NCI-H1417 (cell line): ENCODE measurements at regions not wholly inside any gene's neighbourhood (a gene's known extent, or its start where the extent isn't known, plus 50 kb on each side); places are given as distances from the start of the nearest gene placed in this dataset.
A peak's percentile ranks its signal among the peaks of the same experiment; 100 is the strongest.
"Not testable (repeated sequence)": the region's sequence is repeated elsewhere in the genome, so short reads cannot be mapped to it uniquely, and the experiment has no call there.

Experiments
- DNase-seq, 3 experiments: peaks; one replicate each; lab custom pipeline; 2025; lab: John Stamatoyannopoulos, UW

DNA sequence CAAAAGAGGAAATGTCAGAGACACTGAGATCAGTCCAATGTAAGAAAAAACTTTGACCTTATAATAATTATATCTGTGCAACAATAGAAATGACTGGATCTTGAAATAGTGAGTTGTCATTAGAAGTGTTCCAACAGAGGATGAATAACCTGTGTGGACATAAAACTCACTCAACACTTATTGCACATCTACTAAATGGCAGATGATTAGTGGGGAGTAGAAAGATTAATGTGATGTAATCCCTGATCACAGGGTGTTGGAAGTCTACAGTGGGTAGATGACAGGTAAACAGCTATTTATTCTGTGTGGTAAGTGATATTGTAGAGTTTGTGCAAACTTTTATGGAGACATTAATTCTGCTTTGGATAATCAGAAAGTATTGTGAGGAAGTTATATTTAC lies 177.3 kb upstream of the HMHB1 start:
- no peak for DNase-seq

- no peak for DNase-seq
These were observed 181.9 kb upstream of the HMHB1 start for GRCh38 chr5:143629871-143630659.

- not testable (repeated sequence) for DNase-seq
These were observed 186.9 kb upstream of the HMHB1 start for GRCh38 chr5:143625048-143625447.

DNA sequence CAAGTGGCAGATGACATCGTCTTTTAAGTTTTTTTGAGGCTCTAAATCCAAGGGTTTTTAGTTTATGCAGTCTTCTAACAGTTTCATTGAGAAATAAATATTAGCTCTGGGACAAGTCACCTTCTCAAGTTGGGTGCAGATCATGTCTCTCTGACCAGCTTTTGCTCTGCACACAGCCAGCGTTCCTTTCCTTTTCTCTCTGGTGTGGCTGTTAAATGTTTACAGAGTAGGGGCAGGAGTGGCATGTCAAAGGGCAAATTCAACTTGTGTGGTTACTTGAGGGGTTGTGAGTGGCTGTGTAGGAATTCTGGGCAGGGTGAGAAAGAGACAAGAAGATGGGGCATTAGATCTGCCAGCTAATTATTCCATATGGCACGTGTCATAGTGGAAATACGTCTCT lies 187.5 kb upstream of the HMHB1 start:
- DNase-seq: no peak

DNA sequence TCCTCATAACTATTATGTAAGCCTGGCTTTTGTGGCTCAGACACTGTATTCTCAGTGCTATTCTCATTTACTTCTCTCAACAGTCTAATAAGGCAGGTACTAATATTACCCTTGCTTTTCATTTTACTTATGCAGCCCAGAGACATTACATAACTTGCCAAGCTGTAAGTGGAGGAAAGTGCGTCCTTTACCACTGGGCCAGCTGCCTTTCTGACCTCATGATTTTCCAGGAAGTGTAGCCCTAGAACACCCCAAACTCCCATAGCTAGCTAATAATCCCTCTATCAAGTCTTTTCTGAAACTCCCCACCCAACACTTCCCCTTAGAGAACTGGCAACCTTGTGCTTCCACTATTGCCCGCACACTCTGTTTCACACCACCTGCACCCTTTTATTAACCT lies 192.9 kb upstream of the HMHB1 start:
- DNase-seq: no peak

DNA sequence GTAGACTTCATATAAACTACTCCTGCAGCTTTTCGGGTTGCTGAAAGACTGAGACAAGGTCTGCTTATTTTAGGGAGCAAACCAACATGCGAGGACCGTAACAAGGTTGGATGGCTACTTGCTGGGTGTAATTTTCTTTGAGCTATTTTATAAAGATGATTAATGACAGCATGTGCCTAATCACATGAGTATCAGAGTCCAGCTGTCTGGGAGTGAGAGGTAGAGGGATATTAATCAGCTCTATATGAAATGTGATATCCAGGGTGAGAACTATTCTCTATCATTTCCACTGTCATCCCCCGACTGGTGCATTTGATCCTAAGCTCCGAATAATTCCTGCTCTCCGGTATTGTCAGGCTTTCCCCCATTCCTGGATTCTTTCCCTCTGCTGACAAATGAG lies 193.8 kb upstream of the HMHB1 start:
- DNase-seq: peak in 2 of 3 experiments; percentile 2 to 71

DNA sequence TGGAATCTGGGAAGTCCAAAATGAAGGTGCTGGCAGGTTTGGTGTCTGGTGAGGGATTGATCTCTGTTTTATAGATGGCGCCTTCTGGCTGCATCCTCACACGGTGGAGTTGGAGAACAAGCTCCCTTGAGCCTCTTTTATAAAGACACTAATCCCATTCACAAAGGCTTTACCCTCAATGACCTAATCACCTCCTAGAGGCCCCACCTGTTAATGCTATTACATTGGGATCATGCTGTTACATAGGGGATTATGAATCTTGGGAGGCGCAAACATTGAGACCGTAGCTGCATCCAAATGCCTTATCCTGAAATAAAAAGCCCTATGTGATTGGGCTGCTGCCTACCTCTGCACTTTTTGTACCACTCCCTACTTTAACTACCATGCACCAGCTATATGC lies 197.1 kb upstream of the HMHB1 start:
- DNase-seq: no peak

- no peak for DNase-seq
These were observed 198.6 kb upstream of the HMHB1 start for GRCh38 chr5:143613329-143613728.

GRCh38 chr5:143610946-143611345 lies 201.0 kb upstream of the HMHB1 start:
- no peak for DNase-seq

DNA sequence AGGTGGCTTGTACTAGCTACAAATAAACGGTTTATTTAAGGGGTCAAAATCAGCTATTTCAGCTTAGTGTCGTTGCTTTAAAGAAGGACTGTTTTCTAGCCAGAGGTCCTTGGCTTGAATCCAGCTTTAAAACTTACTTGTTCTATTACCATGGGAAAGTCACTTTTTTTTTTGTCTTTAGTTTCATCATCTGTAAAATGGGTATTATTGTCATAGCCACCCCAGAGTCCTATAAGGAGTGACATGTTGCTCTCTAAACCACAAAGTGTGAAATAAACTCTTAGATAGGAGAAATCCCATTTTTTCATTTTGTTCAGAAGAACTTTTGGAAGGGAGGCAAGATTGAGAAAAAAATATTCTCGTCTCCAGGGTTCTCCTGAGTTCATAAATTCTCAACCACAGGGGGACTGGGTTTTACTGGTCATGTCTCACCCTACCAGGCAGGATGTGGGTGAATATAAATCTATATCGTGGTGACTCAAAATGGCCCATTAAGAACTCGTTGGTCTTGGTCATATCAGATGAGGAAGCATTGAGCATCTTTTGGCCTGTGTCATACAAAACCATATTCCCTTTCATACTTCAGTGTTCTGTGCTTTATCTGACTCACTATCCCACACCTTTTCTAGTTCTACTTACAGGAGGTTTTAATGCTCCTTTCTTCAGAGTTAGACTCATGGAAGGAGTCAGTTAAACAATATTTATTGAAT lies 202.7 kb upstream of the NR3C1 start:
- no peak for DNase-seq

DNA sequence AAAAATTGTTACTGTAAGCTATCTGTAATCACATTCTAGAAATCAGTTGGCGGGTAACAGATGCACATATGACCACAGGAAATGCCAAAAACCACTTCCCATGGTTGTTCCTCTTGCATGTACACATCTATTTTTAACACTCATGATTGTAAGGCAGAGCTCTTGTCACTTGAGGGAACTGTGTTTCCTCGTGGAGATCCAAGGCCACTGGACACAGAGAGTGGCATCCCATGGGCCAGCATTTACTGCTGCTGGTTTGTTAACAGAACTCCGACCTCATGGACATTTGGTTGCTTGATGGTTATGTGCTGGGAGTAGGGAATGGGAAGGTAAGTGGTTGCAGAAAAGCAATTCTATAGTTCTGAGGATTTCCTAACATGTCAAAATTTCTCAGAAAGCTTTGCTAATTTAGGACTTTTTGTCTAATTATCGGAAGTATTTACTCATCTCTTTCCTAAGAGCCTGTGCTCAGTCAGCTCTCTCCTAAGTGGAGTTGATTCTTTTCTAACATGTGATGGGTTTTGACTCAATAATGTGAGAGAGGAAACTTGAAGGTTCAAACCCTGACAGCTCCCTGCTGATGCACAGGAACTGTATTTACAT lies 202.0 kb upstream of the NR3C1 start:
- DNase-seq: no peak

DNA sequence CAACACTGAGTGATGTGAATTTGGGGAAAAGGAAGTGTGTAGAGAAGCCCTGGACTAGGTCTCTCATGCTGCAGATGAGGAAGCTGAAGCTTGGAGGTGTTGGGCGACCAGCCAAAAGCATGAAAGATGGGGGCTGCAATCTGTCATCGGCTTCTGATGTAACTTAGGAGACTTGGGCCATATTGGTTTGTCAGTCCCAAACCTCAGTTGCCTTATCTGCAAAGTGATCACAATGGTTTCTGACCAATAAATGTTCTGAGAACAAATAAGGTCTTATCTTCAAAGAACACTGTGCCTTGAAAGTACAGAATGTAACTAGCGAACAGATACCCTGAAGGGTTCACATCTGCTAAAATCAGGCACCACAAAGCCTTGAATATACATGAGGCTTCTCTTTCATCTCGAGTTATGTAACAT lies 198.4 kb upstream of the NR3C1 start:
- DNase-seq: no peak

DNA sequence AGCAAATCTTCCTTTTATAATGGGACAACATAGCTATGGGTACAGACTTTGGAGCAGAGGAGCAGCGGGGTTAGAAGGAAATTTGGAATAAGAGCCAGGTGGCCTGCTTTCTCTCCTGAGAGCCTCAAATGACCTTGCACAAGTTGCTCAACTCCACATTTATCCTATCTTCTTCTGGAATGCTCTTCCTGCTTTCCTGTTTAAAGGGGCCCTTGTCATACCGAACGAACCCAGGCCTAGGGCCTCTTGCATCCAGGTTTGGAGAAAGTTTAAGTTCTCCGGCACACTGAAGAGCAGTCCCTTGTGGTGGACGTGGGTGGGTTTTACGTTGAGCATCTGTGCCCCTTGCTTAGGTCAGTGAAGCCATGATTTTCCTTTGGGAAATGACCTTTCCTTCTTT lies 197.9 kb upstream of the NR3C1 start:
- DNase-seq: no peak

DNA sequence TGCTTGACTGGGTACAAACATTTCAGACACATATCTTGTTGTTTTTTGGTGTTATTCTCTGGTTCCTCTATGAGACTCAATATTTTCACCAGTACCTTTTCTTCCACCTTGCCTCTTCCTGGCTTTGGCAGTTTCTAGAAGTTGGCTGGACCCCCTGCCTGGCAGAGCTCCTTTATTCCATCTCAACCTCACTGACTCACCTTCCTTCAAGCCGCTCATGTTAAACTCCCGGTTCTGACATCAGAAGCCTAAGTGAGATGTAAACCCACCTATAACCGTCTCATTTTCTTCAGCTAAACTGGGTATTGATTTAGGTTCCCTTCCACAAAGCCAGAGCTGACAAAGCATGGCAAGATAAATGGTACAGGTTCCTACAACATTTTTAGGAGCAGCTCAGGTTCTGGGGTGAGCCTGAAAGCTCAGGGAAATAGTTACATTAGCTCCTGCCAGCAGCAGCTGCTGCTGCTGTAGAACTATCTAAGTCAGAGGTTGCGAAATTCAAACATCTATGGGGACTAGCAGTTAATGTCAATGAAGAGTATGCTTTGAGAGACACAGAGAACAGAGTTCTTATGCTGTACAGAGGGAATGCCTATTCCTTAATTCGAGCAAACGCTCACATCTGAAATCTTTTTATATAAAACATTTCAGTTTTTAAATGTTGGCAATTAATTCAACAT lies 197.1 kb upstream of the NR3C1 start:
- no peak for DNase-seq

- no peak for DNase-seq
These were observed 196.0 kb upstream of the NR3C1 start for GRCh38 chr5:143599474-143599873.

DNA sequence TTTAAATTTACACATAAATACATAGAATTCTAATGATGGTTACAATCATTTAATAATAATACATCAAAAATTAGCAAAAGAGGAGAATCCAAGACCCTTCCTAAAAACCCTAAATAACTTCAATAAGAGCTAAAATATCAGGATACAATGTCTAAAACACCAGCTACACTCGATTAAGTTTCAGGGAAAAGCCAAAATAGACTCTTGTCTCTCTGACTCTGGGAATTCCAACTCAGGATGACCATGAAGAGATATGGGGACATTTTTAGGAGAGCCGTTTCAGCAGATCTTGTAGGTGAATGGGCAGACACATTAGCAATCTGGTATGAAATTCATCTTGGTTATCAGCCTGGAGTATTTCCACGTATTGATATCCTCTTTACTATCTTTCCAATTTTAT lies 193.3 kb upstream of the NR3C1 start:
- no peak for DNase-seq

DNA sequence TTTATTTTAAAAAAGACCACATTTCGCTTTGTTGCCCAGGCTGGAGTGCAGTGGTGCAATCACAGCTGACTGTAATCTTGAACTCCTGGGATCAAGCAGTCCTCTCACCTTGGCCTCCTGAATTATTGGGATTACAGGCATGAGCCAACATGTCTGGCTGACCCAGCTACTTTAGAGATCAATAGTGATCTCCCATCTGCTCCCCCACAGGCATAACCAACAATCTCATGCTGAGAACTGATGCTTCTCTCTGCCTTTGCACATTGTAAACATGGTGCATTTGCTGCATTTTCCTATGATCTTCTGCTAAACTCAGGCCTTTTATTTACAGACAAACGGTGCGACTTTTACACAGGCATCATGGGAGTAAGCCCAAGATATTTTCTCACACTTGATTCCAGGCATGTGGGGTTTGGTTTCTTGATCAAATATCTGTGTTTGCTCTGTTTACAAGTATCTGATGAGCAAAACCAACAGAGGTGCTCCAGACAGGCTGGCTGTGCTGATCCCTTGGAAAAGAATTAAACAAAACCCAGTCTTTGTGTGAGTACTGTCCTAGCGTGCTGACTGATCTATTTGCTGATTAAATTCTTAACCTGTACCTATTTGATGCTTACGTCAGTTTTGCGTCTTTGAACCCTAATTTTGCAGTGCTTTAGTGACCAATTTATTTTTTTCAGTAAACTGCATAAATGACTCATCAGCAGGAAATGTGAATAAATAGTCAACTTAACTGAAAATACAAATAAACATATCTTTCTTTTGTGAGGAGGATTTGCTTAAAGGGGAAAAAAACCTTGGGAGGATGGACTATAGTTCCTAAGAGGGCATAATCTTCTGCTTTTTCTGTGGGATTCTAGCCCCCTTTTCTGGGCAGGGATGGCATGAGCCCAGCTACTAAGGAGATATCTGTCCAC lies 191.7 kb upstream of the NR3C1 start:
- peak in 1 of 3 experiments; percentile 22 for DNase-seq

DNA sequence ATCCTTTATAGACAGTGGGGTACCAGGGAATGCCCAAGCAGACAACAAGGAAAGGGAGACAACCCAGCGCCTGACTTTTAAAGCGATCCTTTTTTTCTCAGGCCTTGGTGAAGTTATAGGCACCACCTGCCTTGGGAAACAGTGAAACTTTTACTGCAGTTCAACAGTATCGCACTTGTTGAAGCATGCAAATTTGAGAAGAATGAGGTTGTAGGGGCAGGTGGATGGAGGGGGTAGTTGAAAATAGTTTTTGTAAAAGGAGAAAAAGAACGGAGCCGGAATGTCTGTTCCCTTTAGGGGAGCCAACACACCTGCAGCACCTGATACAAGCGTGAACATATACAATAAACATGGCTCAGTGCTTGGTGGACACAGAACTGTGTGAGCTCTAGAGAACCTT lies 190.2 kb upstream of the NR3C1 start:
- DNase-seq: no peak

- no peak for DNase-seq
These were observed 189.2 kb upstream of the NR3C1 start for GRCh38 chr5:143592648-143593047.

DNA sequence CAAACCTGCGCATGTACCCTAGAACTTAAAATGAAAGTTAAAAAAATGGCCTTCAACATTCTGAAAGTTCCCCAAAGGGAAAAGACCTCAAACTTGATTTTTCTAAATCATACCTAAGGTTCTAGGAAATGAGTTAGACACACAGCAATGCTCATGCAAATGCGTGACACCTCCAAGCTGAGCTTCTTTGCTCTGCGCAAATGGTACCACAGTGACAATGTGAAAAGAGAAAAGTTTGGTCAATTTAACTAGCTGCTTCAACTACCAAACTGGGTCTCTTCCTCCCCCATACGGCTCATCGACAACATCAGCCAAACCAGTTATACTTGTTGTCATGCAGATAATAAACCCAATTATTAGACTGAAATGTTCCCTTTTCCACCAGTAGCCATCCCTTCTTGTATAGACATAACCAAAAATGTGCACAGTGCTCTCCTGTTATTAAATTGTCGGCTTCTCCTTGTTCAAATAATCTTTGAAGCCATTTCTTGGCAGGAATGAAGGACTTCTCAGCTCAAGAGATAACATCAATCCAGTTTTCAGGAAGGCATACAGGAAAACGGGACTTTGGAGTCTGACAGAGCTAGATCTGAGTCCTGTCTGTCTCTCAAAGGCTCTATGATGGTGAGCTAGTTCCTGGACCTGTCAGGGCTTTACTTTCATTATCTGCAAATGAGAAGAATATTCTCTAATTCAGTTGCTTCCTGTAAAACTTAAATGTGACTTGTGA lies 185.6 kb upstream of the NR3C1 start:
- no peak for DNase-seq

DNA sequence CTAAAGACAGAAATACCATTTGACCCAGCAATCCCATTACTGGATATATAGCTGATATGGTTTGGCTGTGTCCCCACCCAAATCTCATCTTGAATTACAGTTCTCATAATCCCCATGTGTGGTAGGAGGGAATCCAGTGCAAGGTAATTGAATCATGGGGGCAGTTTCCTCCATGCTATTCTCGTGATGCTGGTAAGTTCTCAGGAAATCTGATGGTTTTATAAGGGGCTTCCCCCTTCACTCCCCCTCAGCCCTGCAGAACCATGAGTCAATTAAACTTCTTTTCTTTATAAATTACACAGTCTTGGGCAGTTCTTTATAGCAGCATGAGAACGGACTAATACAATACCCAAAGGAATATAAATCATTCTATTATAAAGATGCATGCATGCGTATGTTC lies 184.6 kb upstream of the NR3C1 start:
- not testable (repeated sequence) for DNase-seq
